Amygdala (tissue), 56 donors: ENCODE measurements at regions not wholly inside any gene's neighbourhood (a gene's known extent, or its start where the extent isn't known, plus 50 kb on each side); places are given as distances from the start of the nearest gene placed in this dataset.
"Not testable (repeated sequence)": the region's sequence is repeated elsewhere in the genome, so short reads cannot be mapped to it uniquely, and the experiment has no call there.

Source experiments
- DNase-seq, 56 donors: peaks; one replicate each; lab custom pipeline; 2025; lab: John Stamatoyannopoulos, UW

GRCh38 chr15:66985653-66986052 is 79.7 kb upstream of the SMAD3 start:
- DNase-seq = no peak

- DNase-seq = peak in 37 of 56 donors; percentile 1 to 60 (median 29)
Observed at GRCh38 chr15:66986951-66987350, 78.5 kb upstream of the SMAD3 start.

- no peak for DNase-seq
Observed at GRCh38 chr15:66993090-66993489, 72.3 kb upstream of the SMAD3 start.

- DNase-seq = no peak
Observed at GRCh38 chr15:66993874-66994696, 71.3 kb upstream of the SMAD3 start.

GRCh38 chr15:66994927-66995656 is 70.3 kb upstream of the SMAD3 start:
- no peak for DNase-seq

GRCh38 chr15:66996094-66996493 is 69.3 kb upstream of the SMAD3 start:
- DNase-seq = no peak

- DNase-seq = no peak
Observed at GRCh38 chr15:66997212-66997611, 68.2 kb upstream of the SMAD3 start.

- not testable (repeated sequence) for DNase-seq
Observed at GRCh38 chr15:66998234-66998633, 67.2 kb upstream of the SMAD3 start.

GRCh38 chr15:66999046-66999968 is 66.1 kb upstream of the SMAD3 start:
- DNase-seq = no peak

GRCh38 chr15:67000896-67001295 is 64.5 kb upstream of the SMAD3 start:
- DNase-seq = no peak

- no peak for DNase-seq
Observed at GRCh38 chr15:67002368-67002767, 63.0 kb upstream of the SMAD3 start.

GRCh38 chr15:67003586-67003985 is 61.8 kb upstream of the SMAD3 start:
- DNase-seq = no peak

- no peak for DNase-seq
Observed at GRCh38 chr15:67004142-67004541, 61.3 kb upstream of the SMAD3 start.

GRCh38 chr15:67005294-67005996 is 60.0 kb upstream of the SMAD3 start:
- no peak for DNase-seq

GRCh38 chr15:67006083-67007065 is 59.0 kb upstream of the SMAD3 start:
- no peak for DNase-seq

- no peak for DNase-seq
Observed at GRCh38 chr15:67009576-67010569, 55.5 kb upstream of the SMAD3 start.

GRCh38 chr15:67010898-67011616 is 54.3 kb upstream of the SMAD3 start:
- DNase-seq = no peak
